ENCODE measurements at regions not wholly inside any gene's neighbourhood (a gene's known extent, or its start where the extent isn't known, plus 50 kb on each side); places are given as distances from the start of the nearest gene placed in this dataset.

DNA sequence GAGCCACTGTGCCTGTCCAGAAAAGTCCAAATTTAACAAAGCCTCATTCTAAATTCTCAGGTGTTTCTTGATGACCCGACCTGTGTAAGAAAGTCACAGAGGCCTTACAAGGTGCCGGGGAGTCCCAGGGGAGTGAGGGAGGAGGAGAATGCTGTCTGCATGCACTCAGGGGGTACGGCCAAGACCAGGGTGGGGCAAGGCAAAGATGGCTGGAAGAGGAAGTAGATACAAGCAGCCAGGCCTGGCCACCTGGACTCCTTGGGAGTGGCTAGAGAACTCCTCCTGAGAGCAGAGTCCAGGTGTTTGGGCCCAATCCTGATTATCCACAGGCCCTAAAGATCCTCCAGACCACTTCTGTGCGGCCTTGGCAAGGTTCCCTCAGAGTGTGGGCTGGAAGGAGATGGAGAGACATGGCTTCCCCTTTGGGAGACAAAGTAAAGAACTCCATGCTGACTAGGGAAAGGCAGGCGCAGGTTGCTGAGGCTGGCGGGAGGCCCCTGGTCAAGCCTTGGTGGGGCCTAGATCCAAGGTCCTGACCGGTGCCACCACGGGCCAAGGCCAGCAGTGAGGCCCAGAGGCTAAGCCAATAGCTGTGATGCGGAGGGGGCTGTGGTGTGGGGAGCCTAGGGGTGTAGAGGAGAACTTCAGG lies 74.7 kb downstream of the COPS8 start:
- no peak for DNase-seq
- Mint-ChIP-seq H3K27ac (no peak overlapping the region), H3K27me3 (peaks cover 2% of the 10 kb centered on the region), H3K4me3 (no peak overlapping the region), H3K4me1 (peaks cover 12% of the 10 kb centered on the region), H3K36me3 (ENCODE audit: low read depth) (no peaks in the 10 kb centered on the region), H3K9me3 (no peaks in the 10 kb centered on the region)
- ChIA-PET POLR2A (no interaction called here), CTCF (interaction anchor here (1.1 kb wide), 1 partner anchor 268 kb away, joined by 6 read pairs; no protein-coding TSS in a partner anchor)

DNA sequence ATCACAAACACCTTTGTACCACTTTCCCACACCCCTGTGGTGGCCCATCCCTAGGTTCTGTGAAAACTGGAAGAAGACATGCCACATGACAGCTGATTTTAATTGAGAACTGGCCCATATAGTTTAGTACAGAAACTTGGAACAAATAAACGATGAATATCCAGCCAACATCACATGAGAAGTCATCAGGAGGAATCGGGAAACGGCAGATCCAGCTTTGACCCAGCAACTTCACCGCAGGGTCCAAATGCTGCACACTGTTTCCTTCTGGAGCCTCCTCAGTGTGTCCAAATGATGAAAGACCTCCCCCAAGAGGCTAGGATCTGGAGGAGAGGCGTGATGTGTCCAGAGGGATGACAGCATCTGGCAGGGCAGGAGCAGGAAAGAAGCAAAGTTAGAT lies 75.5 kb downstream of the COPS8 start:
- peaks cover 7% of the 10 kb centered on the region for H3K4me1 Mint-ChIP-seq
- H3K27ac Mint-ChIP-seq: no peak overlapping the region
- no peaks in the 10 kb centered on the region for H3K9me3 Mint-ChIP-seq
- CTCF ChIA-PET: no interaction called here
- H3K4me3 Mint-ChIP-seq: no peak overlapping the region
- POLR2A ChIA-PET: no interaction called here
- peaks cover 2% of the 10 kb centered on the region for H3K27me3 Mint-ChIP-seq
- no peaks in the 10 kb centered on the region for H3K36me3 Mint-ChIP-seq (ENCODE audit: low read depth)
- no peak for DNase-seq

DNA sequence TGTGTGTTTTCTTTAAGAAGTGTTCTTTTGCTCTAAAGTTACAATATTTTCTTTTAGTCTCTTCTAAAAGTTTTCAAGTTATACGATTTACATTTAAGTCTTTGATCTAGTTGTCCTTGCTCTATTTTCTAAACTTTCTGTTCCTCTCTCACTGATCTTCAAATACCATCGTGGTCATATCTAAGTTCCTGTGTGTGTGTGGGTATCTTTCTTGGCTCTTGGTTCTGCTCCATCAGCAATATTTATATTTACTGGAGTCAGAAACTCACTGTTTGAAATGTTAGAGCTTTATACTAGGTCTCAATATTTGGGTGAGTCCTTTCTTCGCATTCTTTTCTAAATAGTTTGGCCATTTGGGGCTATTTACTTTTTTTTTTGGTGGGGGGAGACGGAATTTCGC lies 77.3 kb downstream of the COPS8 start:
- no peak for DNase-seq
- H3K27ac Mint-ChIP-seq: no peak overlapping the region
- POLR2A ChIA-PET: no interaction called here
- H3K4me1 Mint-ChIP-seq: peaks cover 6% of the 10 kb centered on the region
- peaks cover 3% of the 10 kb centered on the region for H3K9me3 Mint-ChIP-seq
- no peak overlapping the region for H3K4me3 Mint-ChIP-seq
- CTCF ChIA-PET: interaction anchor here (0.6 kb wide), 1 partner anchor 246 kb away, joined by 3 read pairs; no protein-coding TSS in a partner anchor
- H3K36me3 Mint-ChIP-seq (ENCODE audit: low read depth): no peaks in the 10 kb centered on the region
- peaks cover 2% of the 10 kb centered on the region for H3K27me3 Mint-ChIP-seq

DNA sequence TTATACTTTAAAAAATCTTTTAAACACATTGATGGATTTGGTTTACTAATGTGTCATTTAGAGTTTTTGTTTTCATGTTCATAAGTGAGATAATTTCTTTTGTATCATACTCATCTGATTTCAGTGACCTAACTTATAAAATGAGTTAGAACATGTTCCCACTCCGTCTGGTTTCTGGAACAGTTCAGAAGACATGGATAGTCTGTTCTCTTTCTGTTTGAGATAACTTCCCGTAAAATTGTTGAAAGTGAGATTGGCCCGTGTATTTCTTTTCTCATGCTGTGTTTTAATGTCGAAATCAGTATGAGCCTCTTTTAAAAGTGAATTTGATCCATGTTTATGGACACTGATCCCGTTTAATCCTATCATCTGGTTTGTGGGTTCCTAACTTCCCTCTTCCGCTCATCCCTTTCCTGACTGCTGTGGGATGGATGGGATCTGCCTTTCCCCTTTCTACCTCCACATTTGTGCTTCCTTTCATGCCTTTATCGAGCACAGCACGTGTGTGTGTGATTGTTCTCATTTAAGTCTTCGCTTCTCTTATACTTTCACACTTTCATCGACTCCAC lies 78.9 kb downstream of the COPS8 start:
- ChIA-PET POLR2A (no interaction called here), CTCF (no interaction called here)
- no peak overlapping the region for H3K4me3 Mint-ChIP-seq
- H3K27me3 Mint-ChIP-seq: peaks cover 2% of the 10 kb centered on the region
- H3K27ac Mint-ChIP-seq: no peak overlapping the region
- H3K4me1 Mint-ChIP-seq: no peaks in the 10 kb centered on the region
- peaks cover 14% of the 10 kb centered on the region for H3K9me3 Mint-ChIP-seq
- no peak for DNase-seq
- H3K36me3 Mint-ChIP-seq (ENCODE audit: low read depth): no peaks in the 10 kb centered on the region

DNA sequence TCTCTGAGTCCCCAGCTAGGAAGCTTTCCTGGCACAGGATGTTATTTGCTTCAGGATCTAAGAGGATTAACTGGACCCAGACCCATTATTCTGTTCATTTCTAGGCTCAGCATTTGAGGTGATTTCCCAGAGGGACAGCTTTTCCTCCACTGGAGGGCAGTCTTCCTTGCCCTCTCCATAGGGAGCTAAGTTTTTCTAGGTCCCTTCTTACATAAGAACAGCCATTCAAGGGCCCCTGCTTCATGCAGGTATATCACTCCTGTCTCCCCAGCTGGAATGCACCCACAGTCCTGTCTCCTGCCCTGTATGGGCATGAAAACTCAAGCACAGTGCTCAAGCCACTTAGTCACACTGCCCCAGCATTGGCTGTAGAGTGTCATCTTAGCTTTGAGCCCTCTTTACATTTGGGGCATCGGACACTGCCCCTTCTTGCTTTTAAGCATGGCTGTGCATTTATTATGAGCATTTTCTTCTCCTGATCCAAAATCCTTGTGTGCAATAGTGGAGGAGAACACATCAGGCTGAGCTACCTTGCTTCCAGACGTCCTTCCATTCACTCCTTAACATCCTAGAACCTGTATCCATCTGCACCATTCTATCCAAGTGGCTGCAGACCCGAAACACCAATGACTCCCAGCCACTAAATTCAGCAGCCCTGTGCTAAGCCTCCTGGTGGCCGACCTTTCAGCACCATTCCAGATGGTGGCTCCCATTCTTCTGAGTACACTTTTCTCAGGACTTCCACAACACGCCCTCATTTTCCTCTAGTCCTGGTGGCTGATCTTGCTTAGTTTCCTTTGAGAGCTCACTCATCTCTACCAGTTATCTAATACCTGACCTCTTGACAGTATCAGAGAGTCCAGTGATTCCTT lies 80.0 kb downstream of the COPS8 start:
- Mint-ChIP-seq H3K27me3 (peaks cover 2% of the 10 kb centered on the region), H3K4me1 (no peaks in the 10 kb centered on the region), H3K9me3 (peaks cover 14% of the 10 kb centered on the region), H3K36me3 (ENCODE audit: low read depth) (no peaks in the 10 kb centered on the region), H3K4me3 (no peak overlapping the region), H3K27ac (no peak overlapping the region)
- ChIA-PET POLR2A (no interaction called here), CTCF (interaction anchor here (0.6 kb wide), 1 partner anchor 261 kb away, joined by 3 read pairs; no protein-coding TSS in a partner anchor)
- DNase-seq: no peak

DNA sequence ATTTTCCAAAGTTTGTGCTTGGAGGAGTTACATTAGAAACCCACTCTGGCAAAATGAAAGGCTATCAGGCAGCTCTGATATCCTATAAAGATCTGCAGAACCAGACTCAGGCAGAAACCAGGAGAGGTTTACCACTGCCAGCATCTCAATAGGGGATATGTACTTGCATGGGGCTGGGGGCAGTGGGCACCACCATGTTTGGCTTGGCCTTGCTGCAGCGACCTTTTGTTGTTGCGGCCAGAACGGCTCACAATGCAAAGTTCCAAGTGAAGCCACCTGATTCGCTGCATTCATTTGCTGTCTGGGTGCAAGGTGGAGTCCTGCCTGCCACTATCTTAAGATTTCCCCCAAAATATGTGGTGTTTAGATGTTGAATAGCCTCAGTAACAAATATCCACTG lies 81.3 kb downstream of the COPS8 start:
- H3K36me3 Mint-ChIP-seq (ENCODE audit: low read depth): no peaks in the 10 kb centered on the region
- no peak overlapping the region for H3K27ac Mint-ChIP-seq
- CTCF ChIA-PET: no interaction called here
- H3K4me1 Mint-ChIP-seq: no peaks in the 10 kb centered on the region
- POLR2A ChIA-PET: no interaction called here
- H3K4me3 Mint-ChIP-seq: no peak overlapping the region
- peaks cover 2% of the 10 kb centered on the region for H3K27me3 Mint-ChIP-seq
- no peak for DNase-seq
- H3K9me3 Mint-ChIP-seq: peaks cover 14% of the 10 kb centered on the region

DNA sequence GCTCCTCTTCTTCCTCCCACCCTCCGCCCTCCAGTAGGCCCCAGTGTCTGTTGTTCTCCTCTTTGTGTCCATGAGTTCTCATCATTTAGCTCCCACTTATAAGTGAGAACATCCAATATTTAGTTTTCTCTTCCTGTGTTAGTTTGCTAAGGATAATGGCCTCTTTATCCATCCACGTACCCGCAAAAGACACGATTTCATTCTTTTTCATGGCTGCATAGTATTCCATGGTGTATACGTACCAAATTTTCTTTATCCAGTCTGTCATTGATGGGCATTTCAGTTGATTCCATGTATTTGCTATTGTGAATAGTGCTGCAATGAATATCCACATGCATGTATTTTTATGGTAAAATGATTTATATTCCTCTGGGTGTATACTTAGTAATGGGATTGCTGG lies 82.2 kb downstream of the COPS8 start:
- no peak for DNase-seq
- H3K4me1 Mint-ChIP-seq: no peaks in the 10 kb centered on the region
- H3K36me3 Mint-ChIP-seq (ENCODE audit: low read depth): no peaks in the 10 kb centered on the region
- ChIA-PET POLR2A (no interaction called here), CTCF (interaction anchor here (0.6 kb wide), 1 partner anchor 1096 kb away, joined by 4 read pairs; no protein-coding TSS in a partner anchor)
- H3K27ac Mint-ChIP-seq: no peak overlapping the region
- peaks cover 5% of the 10 kb centered on the region for H3K27me3 Mint-ChIP-seq
- H3K9me3 Mint-ChIP-seq: peaks cover 14% of the 10 kb centered on the region
- no peak overlapping the region for H3K4me3 Mint-ChIP-seq

DNA sequence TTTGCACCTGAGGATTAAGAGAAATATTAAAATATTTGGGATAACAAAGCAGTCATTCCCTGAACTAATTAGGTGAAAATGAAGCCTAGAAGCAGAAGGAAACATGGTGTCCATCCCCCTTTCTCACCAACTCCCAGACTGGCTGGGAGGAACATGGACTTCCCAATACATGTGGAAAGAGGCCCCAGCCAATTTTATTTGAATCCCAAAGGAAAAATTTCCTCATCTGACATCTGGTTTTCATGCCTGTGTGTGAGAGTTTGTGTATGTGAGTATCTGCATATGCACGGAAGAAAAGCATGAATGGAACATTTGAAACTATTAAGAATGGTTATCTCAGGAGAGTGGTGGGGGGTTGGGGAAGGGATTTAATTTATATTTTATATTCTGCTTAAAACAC lies 84.3 kb downstream of the COPS8 start:
- Mint-ChIP-seq H3K36me3 (ENCODE audit: low read depth) (no peaks in the 10 kb centered on the region), H3K27me3 (peaks cover 17% of the 10 kb centered on the region), H3K27ac (no peak overlapping the region), H3K4me3 (no peak overlapping the region), H3K9me3 (peaks cover 14% of the 10 kb centered on the region), H3K4me1 (no peaks in the 10 kb centered on the region)
- POLR2A ChIA-PET: no interaction called here
- no peak for DNase-seq
- CTCF ChIA-PET: no interaction called here

DNA sequence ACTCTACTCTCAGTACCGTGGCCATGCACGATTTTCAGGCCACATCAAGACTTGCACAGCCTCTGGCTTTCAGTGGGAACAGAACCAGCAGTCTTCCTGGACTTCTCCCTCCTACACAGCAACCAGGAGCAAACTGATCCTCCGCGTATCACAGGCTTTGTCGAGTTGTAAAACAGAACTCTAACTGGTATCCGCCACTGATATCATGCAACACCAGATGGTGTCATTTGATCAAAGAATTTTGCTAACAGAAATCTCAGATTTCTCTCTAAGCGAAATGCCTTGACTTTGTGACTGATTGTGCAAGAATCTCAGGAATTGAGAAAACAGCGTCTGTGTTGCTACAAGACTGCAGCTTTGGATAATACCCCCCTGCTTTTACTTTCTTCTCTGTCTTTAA lies 85.7 kb downstream of the COPS8 start:
- POLR2A ChIA-PET: no interaction called here
- H3K27ac Mint-ChIP-seq: no peak overlapping the region
- H3K4me1 Mint-ChIP-seq: no peaks in the 10 kb centered on the region
- H3K27me3 Mint-ChIP-seq: peaks cover 26% of the 10 kb centered on the region
- no peaks in the 10 kb centered on the region for H3K36me3 Mint-ChIP-seq (ENCODE audit: low read depth)
- CTCF ChIA-PET: no interaction called here
- no peak for DNase-seq
- H3K4me3 Mint-ChIP-seq: no peak overlapping the region
- H3K9me3 Mint-ChIP-seq: peaks cover 14% of the 10 kb centered on the region

DNA sequence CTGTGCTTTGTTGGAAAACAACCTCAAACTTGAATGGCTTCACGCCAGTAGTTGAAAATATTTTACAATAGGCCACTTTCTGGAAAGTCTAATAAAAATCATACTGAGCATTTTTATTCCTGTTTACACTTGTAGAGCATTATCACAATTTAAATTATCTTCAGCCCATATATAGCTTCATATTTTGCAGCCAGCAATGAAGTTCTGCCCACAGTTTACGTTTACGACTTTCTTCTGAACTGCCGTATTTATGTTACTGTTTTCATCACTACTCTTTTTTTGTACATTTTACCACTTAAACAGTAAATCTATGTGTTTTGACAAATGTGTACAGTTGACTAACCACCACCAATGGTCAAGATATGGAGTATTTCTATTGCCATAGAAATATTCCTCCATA lies 86.2 kb downstream of the COPS8 start:
- ChIA-PET POLR2A (no interaction called here), CTCF (interaction anchor here (1.0 kb wide), 1 partner anchor 16 kb away, joined by 3 read pairs; no protein-coding TSS in a partner anchor)
- no peak overlapping the region for H3K4me3 Mint-ChIP-seq
- peaks cover 26% of the 10 kb centered on the region for H3K27me3 Mint-ChIP-seq
- no peak for DNase-seq
- no peak overlapping the region for H3K27ac Mint-ChIP-seq
- no peaks in the 10 kb centered on the region for H3K4me1 Mint-ChIP-seq
- H3K9me3 Mint-ChIP-seq: peaks cover 14% of the 10 kb centered on the region
- no peaks in the 10 kb centered on the region for H3K36me3 Mint-ChIP-seq (ENCODE audit: low read depth)

DNA sequence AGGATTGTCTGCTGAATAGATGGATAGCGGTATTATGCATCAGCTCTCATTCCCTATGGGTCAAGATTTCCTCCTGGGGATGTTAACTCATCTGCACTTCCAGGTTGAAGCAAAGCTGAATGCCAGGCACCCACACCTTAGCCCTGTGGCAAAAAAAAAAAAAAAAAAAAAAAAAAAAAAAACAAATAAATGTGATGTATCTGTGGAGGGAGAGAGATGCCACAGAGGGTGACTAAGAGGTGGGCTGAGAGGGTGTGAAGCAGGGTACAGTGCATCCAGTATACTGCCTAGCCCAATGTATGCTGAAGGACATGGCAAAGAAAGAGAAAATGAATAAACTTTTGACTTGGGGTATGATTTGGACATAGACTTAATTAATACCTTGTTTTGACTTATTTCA lies 91.4 kb downstream of the COPS8 start:
- Mint-ChIP-seq H3K4me3 (no peak overlapping the region), H3K4me1 (no peaks in the 10 kb centered on the region), H3K27me3 (peaks cover 26% of the 10 kb centered on the region), H3K9me3 (no peaks in the 10 kb centered on the region), H3K27ac (no peak overlapping the region), H3K36me3 (ENCODE audit: low read depth) (no peaks in the 10 kb centered on the region)
- ChIA-PET POLR2A (no interaction called here), CTCF (no interaction called here)
- no peak for DNase-seq

DNA sequence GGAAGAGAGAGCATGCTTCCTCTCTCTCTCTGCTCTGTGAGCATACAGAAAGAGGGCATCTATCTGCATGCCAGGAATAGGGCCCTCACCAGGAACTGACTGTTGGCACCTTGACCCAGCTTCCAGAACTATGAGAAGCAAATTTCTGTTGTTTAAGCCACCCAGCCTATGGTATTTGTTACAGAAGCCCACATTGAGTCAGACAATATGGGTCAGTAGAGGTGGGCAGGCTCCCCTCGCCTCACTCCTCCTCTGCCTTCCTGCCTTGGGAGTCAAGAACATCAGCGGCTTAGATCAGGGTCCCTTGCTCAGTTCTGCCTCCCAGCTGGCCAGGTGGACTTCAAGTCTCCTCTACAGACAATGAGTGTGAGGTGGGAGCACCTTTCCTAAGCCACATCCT lies 92.3 kb downstream of the COPS8 start:
- Mint-ChIP-seq H3K27me3 (peaks cover 22% of the 10 kb centered on the region), H3K36me3 (ENCODE audit: low read depth) (no peaks in the 10 kb centered on the region), H3K9me3 (no peaks in the 10 kb centered on the region), H3K27ac (no peak overlapping the region), H3K4me3 (no peak overlapping the region), H3K4me1 (no peaks in the 10 kb centered on the region)
- DNase-seq: no peak
- ChIA-PET POLR2A (no interaction called here), CTCF (no interaction called here)

DNA sequence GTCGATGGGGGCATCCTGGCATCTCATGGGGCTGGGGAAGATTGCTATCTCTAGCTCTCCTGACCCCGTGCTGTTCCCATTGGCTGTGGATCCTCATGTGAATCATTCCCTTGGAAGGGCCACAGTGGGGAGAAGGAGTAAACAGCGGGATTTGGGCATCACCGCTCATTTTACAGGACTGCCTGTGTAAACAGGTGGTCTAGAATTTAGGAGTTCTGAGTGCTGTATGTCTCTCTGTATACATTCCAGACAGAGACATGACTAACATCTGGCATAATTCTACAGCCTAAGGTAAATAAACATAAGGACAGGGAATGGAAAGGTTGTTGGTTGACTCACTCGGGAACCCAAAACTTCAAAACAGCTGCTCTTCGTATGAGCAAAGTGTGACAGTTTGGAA lies 92.7 kb downstream of the COPS8 start:
- Mint-ChIP-seq H3K9me3 (no peaks in the 10 kb centered on the region), H3K27me3 (peaks cover 20% of the 10 kb centered on the region), H3K4me1 (no peaks in the 10 kb centered on the region), H3K27ac (no peak overlapping the region), H3K4me3 (no peak overlapping the region), H3K36me3 (ENCODE audit: low read depth) (no peaks in the 10 kb centered on the region)
- ChIA-PET CTCF (no interaction called here), POLR2A (no interaction called here)
- no peak for DNase-seq
